ACHN (cell line): ENCODE measurements at regions not wholly inside any gene's neighbourhood (a gene's known extent, or its start where the extent isn't known, plus 50 kb on each side); places are given as distances from the start of the nearest gene placed in this dataset.
"Not testable (repeated sequence)": the region's sequence is repeated elsewhere in the genome, so short reads cannot be mapped to it uniquely, and the experiment has no call there.

Experiments
- DNase-seq: peaks from one replicate; pipeline ENCODE4 v3.0.0-alpha.2; 2015
- in situ Hi-C: cut with HindIII; loops from 2 replicates; pipeline ENCODE4 v1.10.0; 2017; ENCODE audit warnings: low sequenced_read_pairs, low pct_ligation_motif_present, low pct_unique_long_range_greater_than_20kb

DNA sequence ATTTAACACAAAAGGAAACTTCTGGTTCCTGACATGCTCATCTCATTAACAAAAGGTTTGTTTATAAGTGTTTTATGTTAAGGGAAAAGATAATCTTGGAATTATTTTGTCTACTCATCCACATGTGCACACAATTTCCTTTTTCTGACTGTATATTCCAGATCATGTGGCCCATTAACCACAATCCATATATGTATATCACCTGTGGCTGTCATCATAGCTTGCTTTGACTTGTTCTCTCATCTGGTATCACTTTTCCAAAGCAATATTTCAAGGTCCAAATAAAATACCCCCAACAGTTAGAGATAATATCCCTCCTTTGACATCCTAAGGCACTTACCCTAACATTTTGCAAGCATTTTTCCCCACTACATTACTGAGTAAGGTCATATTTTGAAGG is 856.1 kb downstream of the CDH11 start:
- no peak for DNase-seq
- in situ Hi-C loops, result no loop called here

DNA sequence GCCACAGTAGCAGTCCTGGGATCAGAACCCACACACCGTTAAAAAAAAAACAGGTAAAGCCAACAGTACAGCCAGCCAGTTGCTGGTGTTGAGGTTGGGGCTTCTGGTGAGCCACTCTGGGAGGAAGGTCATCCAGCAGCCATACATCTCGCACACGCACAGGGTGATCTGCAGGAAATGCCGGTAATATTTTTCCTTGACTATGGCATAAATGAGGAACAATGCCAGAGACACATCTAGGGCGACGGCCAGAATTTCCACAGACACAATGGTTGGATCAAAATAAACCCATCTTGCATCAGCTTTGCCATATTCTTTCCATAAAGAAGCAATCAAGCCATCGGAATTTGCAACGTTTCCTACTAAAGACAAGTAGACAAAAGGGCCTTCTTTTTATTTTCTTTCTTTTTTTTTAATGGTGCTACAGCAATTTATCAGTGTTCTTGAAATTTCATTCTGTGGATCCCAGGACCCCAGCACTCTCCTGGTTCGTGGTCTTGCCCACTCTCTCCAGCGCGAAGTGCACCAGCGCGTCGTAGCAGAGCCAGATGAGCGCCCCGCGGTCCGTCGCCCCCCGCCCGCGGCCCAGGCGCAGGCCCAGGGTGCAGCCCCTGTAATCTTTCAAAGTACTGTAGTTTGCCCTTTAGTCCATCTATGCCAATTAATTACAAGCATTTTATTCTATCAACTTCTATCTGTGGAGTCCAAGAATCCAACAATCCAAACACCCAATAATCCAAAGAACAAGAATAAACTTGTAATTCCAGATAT is 861.0 kb downstream of the CDH11 start:
- in situ Hi-C loops, DNase-seq: not testable (repeated sequence)

DNA sequence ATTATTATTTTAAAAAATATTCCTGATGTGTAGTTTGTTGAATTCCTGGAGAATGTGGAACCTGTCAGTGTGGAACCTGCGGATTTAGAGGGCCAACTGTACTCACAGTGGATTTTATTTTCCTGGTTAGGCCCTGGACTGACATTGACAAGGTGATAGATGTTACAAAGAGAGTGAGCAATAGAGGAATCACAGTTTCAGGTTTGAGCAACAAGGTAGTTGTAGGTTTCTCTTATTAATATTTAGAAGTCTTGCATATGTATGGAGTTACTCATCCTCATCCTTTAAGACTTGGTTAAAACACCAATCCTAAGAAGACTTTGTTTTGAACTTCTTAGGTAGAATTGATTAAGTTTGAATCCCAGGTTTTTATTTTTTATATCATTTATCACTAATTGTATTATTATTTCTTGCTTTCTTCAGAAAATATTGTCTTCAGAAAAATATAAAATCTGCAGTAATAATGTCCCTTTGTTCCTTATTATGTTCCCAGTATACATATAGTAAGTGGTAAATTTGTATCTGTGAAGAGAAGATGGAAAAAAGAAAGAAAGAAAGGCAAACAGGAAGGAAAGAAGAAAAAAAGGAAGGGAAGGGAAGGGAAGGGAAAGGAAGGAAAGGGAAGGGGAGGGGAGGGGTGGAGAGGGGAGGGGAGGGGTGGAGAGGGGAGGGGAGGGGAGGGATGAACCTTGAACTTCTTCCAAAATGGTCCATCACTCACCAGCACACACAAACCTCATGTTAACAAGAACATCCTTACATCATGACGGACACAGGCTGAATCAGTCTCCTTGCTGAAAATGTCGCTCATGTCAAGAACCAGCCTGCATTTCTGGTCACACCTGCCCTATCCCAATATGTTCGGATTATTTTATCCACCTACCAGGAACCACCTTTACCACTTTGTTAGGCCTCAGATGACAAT is 867.2 kb downstream of the CDH11 start:
- in situ Hi-C loops, result no loop called here
- no peak for DNase-seq

DNA sequence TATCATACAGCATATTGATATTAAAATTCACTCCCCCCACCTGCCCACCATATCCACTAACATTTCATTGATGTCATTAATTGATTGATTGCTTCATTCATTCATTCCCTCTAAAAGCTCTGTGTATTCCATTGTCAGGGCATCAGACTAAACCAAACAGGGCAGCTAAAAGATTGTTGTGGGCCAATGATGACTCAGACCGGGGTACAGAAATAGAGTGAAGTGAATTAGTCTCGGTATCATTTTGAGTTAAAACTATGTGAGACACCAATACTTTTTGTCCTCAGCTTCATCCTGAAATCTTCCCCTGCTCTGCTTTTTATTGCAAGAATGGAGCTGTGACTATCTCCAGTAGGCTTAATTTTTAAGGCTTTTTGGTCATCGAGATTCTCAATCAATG is 868.3 kb downstream of the CDH11 start:
- in situ Hi-C loops, result no loop called here
- DNase-seq, result no peak

DNA sequence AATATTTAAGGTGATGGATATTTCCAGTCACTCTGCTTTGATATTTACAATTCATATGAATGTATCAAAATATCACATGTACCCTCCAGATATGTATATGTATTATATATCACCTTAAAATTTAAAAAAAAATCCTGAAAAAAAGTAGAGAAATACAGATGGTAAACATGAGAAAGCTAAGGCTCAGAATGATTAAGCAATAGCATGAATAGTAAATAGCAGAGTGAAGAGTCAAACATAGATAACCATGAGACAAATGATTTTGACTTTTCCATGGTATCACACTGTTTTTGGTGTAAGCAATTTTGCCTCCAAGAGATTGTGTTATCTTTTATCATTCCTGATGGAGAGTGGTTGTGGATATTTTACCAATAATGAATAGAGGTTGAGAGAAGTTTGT is 868.8 kb downstream of the CDH11 start:
- DNase-seq, result no peak
- in situ Hi-C loops, result no loop called here

DNA sequence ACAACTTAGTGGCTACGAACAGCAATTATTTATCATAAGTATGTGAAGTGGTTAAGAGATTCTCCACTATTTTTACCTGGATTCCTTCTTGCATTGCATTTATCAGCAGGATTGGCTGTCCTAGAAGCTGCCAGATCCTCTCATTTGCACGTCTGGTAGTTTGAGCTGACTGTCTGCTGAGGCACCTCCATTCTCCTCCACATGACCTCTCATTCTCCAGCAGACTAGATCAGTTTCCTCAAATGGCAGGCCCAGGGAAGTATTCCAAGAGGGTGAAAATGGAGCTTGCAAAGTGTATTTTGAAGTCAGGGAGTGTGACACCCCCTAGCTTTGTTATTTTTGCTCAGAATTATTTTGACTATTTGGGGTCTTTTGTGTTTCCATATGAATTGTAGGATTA is 870.1 kb downstream of the CDH11 start:
- no peak for DNase-seq
- in situ Hi-C loops, result no loop called here

DNA sequence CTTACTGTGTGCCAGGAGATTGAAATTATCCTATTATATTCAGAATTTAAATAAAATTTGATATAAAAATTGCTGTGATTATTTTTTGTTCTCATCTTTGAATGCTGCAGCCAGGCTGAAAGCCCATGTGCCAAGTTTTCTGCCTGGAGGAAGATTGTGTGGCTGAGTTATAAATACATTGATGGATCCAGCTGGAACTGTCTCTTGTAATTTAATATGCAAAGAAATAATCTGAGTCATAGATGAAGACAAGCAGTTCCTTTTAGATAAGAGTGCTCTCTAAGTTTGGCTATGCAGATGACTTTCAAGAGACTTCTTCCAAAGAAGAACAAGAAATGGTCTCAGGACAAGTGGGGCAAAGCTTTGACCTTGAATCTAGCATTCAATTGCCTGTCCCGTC is 871.0 kb downstream of the CDH11 start:
- no peak for DNase-seq
- in situ Hi-C loops, result no loop called here

DNA sequence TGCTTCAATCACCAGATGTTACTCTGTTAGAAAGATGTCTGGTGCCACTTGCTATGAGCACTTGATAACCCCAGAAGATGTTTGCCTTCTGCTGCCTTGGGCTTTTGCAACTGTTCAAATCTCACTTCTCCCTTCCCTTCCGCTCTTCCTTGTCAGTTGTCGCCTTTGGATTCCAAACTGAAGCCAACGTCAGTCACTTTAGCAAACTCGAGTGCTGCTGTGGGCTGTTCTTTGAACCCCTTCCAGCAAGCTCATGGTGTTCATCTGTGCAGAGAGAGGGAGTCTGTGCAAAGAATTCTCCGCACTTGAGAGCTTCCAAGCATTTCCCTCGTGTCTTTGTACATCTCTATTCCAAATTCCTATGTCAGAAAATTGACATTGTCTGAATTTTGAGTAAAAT is 879.4 kb downstream of the CDH11 start:
- DNase-seq, result no peak
- in situ Hi-C loops, result no loop called here

DNA sequence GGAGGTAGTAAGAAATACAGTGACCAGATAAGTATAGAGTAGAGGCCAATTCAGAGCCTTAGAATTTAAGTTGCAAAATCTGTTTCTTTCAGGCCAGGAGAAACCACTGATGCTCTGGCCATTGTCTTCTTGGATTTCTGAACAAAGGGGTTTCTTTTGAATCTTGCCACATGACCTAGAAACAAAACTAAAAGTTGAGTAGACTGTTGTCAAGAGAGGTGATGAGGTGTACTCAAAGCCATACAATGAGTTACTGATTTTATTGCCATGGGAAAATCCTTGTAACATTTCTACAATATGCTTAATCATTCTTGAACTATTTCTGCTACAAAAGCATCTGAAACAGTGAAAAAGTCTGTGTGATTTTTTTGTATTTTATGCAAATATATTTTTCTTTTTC is 881.3 kb downstream of the CDH11 start:
- in situ Hi-C loops, result no loop called here
- peak; percentile 23 for DNase-seq

DNA sequence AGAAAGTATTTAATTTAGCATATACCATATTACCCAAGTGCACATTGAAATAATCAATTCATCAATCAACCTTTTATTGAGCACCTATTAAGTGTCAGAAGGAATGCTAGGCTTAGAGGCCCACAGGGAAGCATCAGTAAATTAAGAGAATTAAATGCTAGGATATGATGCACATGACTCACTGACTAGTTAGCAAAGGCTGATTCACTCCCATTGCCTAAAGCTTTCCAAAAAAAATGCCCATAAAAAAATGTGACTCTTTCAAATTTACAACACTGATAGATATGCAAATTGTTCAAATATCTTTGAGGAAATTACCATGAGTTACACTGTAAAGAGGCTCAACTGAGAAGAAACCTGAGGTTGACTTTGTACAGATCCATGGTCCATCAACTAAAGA is 883.3 kb downstream of the CDH11 start:
- no peak for DNase-seq
- in situ Hi-C loops, result no loop called here

DNA sequence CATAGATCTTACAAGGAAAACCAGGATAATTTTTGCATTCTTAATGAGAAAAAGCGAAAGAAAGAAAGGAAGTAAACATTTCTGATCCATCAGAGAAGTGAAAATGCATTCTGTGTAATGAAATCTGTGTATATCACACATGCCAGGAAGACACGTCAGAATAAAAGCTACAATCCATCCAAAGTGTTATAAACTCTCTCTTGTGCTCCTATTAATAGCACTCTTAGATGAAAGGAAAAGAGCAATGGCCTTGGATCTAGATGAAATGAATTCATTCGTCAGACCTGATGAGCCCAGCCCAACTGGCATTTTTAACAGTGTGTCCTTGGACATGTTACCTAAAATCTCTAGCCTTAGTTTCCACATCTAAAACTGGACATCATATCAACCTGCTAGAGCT is 885.5 kb downstream of the CDH11 start:
- in situ Hi-C loops, result no loop called here
- DNase-seq, result no peak

DNA sequence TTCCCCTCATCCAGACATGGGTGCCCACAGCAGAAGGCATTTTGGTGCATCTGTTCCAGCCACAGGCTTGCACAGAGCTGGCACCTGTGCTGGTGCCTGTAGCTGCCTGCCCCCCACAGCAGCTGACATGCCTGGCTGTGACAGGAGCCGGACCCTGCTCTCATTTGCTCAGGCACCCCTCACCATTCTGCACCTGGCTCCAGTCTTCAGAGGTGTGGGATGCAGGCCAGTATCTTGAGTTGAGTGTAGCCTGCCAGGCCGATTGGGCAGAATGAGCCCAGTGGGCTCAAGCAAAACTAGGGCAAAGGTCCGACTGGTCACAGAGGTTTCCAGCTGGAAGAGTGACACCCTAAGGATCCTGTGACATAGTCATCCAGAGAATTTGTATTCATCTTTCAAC is 887.7 kb downstream of the CDH11 start:
- in situ Hi-C loops, result no loop called here

DNA sequence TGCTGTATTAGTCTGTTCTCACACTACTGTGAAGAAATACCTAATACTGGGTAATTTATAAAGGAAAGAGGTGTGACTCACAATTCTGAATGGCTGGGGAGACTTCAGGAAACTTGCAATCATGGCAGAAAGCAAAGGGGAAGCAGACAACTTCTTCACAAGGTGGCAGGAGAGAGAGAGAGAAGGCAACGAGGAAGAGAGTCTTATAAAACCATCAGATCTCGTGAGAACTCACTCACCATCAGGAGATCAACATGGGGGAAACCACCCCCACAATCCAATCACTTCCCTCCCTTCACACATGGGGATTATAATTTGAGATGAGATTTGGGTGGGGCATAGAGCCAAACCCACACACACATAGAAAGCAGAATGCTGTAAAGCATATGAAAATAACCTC is 896.2 kb downstream of the CDH11 start:
- in situ Hi-C loops, result no loop called here
- no peak for DNase-seq

More for the DNA sequence above, 887.7 kb downstream of the CDH11 start:
- DNase-seq, result no peak

DNA sequence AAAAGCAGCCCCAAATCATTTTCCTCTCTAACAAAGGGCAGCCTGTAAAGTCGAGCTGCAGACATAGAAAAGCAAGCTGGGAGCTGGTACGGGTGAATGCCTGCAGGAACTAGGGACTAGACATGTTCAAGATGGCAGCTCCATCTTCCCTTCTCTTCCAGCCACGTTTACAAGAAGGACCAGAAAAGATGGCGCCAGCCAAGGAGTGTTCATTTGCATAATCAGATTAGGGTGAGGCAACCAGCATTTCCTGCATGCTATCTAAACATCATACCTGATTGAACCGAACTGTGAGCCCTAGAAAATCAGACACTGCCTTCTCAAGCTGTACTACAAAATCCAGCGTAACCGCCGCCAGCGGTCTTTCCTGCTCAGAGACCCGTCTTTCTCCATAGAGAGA is 896.8 kb downstream of the CDH11 start:
- no peak for DNase-seq
- in situ Hi-C loops, result no loop called here

DNA sequence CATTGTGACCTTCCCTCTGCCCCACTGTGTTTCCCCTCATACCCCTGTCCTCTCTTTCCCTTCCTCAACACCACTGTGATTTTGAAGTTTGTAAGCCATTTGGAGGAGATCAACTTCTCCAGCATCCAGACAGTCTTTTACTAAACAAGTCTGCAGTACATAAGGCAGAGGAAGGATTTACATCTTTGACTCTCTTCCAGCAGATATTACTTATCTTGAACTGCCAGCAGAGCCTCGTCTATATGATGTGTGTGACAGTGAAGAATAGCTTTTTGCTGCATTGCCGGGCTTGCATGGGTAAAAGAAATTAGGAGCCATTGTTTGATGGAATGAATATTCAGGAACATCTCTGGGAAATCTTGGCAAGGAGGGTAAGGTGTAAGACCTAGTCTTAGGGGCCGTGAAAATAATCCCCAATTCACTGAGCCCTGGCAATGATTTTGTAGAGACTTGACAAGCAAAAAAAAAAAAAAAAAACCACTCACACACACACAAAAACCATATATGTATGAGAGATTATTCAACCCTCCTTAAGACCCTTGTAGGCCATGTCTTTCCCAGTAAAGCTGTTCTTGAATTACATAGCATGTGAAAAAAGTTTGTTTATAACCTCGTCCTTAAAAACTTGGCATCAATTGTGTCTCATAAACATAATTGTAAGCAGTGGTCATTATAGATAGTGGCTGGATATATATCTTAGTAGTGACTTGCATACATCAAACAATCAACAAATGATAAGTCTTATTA is 903.9 kb downstream of the CDH11 start:
- DNase-seq, result no peak
- in situ Hi-C loops, result no loop called here

DNA sequence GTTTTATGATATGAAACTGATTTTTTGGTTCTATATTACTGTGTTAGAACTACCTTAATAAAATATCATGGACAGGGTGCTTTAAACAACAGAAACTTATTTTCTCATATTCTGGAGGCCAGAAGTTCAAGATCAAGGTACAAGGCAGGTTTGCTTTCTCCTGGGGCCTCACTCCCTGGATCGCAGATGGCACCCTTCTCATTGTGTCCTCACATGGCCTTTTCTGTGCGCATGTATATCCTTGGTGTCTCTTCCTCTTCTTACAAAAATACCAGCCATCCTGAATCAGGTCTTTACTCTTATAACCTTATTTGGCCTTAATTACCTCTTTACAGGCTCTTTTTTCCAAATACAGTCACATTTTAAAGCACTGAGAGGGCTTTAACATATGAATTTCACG is 906.1 kb downstream of the CDH11 start:
- DNase-seq, result no peak
- in situ Hi-C loops, result no loop called here

DNA sequence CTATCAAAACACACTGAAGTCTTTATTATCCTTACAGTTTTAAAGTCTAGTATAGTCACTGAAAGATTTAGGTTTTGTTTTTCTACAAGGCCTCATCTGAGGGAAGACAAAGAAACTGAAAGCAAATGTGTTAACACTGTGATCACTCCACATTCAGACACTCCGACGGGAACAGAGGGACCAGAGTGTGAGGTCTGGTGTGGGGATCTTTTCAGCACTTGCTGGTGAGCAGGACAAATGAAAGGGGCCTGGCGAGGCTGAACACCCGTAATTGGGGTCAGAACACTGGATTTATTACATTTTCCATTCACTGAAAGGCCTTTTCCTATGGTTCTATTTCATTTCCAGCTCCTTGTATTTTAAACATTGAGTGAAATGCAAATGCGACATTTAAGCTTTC is 910.5 kb downstream of the CDH11 start:
- in situ Hi-C loops, result no loop called here
- DNase-seq, result no peak

DNA sequence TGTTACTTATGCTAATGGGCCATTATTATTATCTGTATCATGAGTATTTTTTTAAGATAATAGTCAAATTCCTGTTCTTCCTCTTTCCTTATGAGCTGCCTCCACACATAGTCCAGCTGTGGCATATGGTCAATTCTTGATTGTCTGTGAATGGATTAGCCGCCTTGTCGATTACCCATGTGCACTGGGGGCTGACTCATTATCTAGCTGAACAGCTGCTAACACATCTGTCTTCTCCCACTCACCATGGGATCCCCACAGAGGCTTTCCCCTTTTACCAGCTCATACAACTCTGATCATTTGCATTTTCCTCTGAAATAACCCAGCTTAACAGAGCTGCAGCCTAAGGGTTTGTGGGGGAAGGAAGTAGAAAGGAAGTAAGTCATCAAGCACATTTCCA is 915.0 kb downstream of the CDH11 start:
- in situ Hi-C loops, result no loop called here
- DNase-seq, result no peak

DNA sequence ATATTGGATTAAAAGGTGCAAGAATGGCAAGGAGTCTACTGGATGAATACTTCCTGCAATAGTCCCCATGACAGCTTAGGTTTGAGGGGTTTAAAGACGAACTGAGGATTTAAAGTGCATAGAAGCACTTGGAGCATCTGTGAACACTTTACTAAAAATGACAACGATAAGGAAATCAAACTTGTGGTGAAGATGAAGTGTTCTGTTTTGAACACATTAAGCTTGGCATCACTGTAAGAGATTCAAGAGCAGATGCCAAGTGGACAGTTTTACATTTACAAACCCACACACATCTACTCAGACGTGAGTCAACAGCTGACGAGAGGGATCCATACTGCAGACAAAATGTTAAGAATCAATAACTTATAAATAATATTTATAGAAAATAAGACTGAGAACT is 918.7 kb downstream of the CDH11 start:
- in situ Hi-C loops, result no loop called here
- no peak for DNase-seq
